Esophagus squamous epithelium (tissue), 5 donors: ENCODE measurements at regions not wholly inside any gene's neighbourhood (a gene's known extent, or its start where the extent isn't known, plus 50 kb on each side); places are given as distances from the start of the nearest gene placed in this dataset.

Experiments used
- DNase-seq: peaks from one replicate; lab custom pipeline; 2025; lab: John Stamatoyannopoulos, UW
- H3K27ac ChIP-seq, 4 donors: fragments of 200-600 bp; sonication (generic); one replicate each; pipeline ENCODE4 v1.5.1; 2016 to 2019; ENCODE audit warnings: mild to moderate bottlenecking in 1 of 4
- H3K27me3 ChIP-seq, 4 donors: fragments of 200-600 bp; sonication (generic); 1 replicate in 3 of 4; 2 replicates in 1 of 4; pipeline versions ENCODE4 v1.5.1 to v1.6.0; 2017 to 2021; ENCODE audit warnings: antibody characterized with exemption in 1 of 4
- H3K36me3 ChIP-seq, 3 donors: fragments of 200-600 bp; sonication (generic); one replicate each; pipeline ENCODE4 v1.5.1; 2016 to 2019
- H3K4me1 ChIP-seq, 3 donors: fragments of 200-600 bp; sonication (generic); one replicate each; pipeline ENCODE4 v1.5.1; 2017 to 2019
- H3K4me3 ChIP-seq, 4 donors: fragments of 200-600 bp; sonication (generic); 1 replicate in 3 of 4; 2 replicates in 1 of 4; pipeline ENCODE4 v1.5.1; 2016 to 2019; ENCODE audit warnings: mild to moderate bottlenecking in 2 of 4, moderate library complexity in 1 of 4
- H3K9me3 ChIP-seq, 3 donors: fragments of 200-600 bp; sonication (generic); one replicate each; pipeline ENCODE4 v1.5.1; 2016 to 2019
- CTCF ChIP-seq, 6 experiments: fragments of 450-650 bp in 4 of 6; fragments of 200-600 bp in 2 of 6; sonication (generic) in 2 of 6; IDR thresholded peaks; one replicate each; pipeline ENCODE4 v1.5.1; 2016 to 2019; ENCODE audit warnings: antibody characterized with exemption in 6 of 6, mild to moderate bottlenecking in 4 of 6, moderate library complexity in 4 of 6
- POLR2A ChIP-seq, 4 donors: fragments of 450-650 bp; IDR thresholded peaks; one replicate each; pipeline ENCODE4 v1.6.1; 2017; ENCODE audit warnings: antibody characterized with exemption in 4 of 4, mild to moderate bottlenecking in 4 of 4, moderate library complexity in 3 of 4
- intact Hi-C: fragments of 100-400 bp; cut with DNase I; formaldehyde crosslinking; loops from one replicate; pipeline ENCODE4 v1.15.0; 2022
- small RNA-seq, 4 donors: library from RNA; depleted of rRNA; stranded (forward); fragments of <200 nt; gene quantifications; one replicate each; pipeline ENCODE3, GENCODE V24; 2016
- donor health status: DM: yes; HTN: yes; CAD: no.

GRCh38 chr13:59609421-59609820 is 554.3 kb downstream of the DIAPH3 start:
- Histone ChIP-seq H3K4me3 (no peak overlapping the region), H3K4me1 (no peaks in the 10 kb centered on the region), H3K27me3 (no peaks in the 10 kb centered on the region), H3K36me3 (no peaks in the 10 kb centered on the region), H3K9me3 (no peaks in the 10 kb centered on the region), H3K27ac (no peak overlapping the region)
- intact Hi-C loops = no loop called here
- DNase-seq = no peak
- no peak for TF ChIP-seq CTCF (IDR thresholded peaks at IDR 0.05)
- TF ChIP-seq POLR2A (IDR thresholded peaks at IDR 0.05) = no peak

Small RNA genes lying in the stretch of these regions (small RNA-seq; reads per million reads assigned to genes)
- gene AL161423.1 (0 reads per million in 4 donors), gene HMGN2P39 (0 reads per million in 4 donors), gene RNA5SP30 (0 to 0.09 (median 0) reads per million in 4 donors), gene RNU7-88P (0 reads per million in 4 donors), gene RNY4P29 (0 reads per million in 4 donors)
